ENCODE measurements at regions not wholly inside any gene's neighbourhood (a gene's known extent, or its start where the extent isn't known, plus 50 kb on each side); places are given as distances from the start of the nearest gene placed in this dataset.

- Mint-ChIP-seq H3K4me1 (peaks cover 6% of the 10 kb centered on the region), H3K36me3 (no peaks in the 10 kb centered on the region), H3K9me3 (peaks cover 3% of the 10 kb centered on the region), H3K27ac (no peak overlapping the region), H3K4me3 (no peak overlapping the region), H3K27me3 (ENCODE audit: insufficient read depth, low read depth) (peaks cover 3% of the 10 kb centered on the region)
- Histone ChIP-seq H3K4me3 (no peak overlapping the region), H3K27me3 (no peaks in the 10 kb centered on the region), H3F3A (ENCODE audit: low read depth) (no peaks in the 10 kb centered on the region), H3K9ac (no peak overlapping the region), H3K4me1 (no peaks in the 10 kb centered on the region), H2AFZ (replicated peaks) (no peak overlapping the region), H3K79me2 (ENCODE audit: low read depth) (no peaks in the 10 kb centered on the region), H3K4me2 (no peak overlapping the region), H3K27ac (no peak overlapping the region), H3K36me3 (no peaks in the 10 kb centered on the region), H3K9me3 (ENCODE audit: low read depth) (no peaks in the 10 kb centered on the region), H4K20me1 (ENCODE audit: low read depth) (no peaks in the 10 kb centered on the region)
- DNase-seq (ENCODE audit: low spot score) = no peak
- TF ChIP-seq EZH2phosphoT487 (IDR thresholded peaks at IDR 0.05) (no peak), CTCF (IDR thresholded peaks at IDR 0.05) (no peak), EZH2 (IDR thresholded peaks at IDR 0.05) (no peak)
Measured at GRCh38 chr5:87102841-87103240, 164.8 kb upstream of the RASA1 start.

GRCh38 chr5:87103616-87104287, 163.9 kb upstream of the RASA1 start:
- H3K9ac ChIP-seq = no peak overlapping the region
- peaks cover 6% of the 10 kb centered on the region for H3K4me1 Mint-ChIP-seq
- peaks cover 3% of the 10 kb centered on the region for H3K9me3 Mint-ChIP-seq

GRCh38 chr5:87105577-87105976, 162.1 kb upstream of the RASA1 start:
- Histone ChIP-seq H3K4me3 (no peak overlapping the region), H3K79me2 (ENCODE audit: low read depth) (no peaks in the 10 kb centered on the region), H3K9me3 (ENCODE audit: low read depth) (no peaks in the 10 kb centered on the region), H3K9ac (no peak overlapping the region), H4K20me1 (ENCODE audit: low read depth) (no peaks in the 10 kb centered on the region), H2AFZ (replicated peaks) (no peak overlapping the region), H3K27ac (no peak overlapping the region), H3K4me2 (no peak overlapping the region), H3K27me3 (no peaks in the 10 kb centered on the region), H3K4me1 (no peaks in the 10 kb centered on the region), H3F3A (ENCODE audit: low read depth) (no peaks in the 10 kb centered on the region), H3K36me3 (no peaks in the 10 kb centered on the region)
- H3K36me3 Mint-ChIP-seq = no peaks in the 10 kb centered on the region
- no peaks in the 10 kb centered on the region for H3K4me1 Mint-ChIP-seq
- DNase-seq (ENCODE audit: low spot score) = no peak
- TF ChIP-seq EZH2 (IDR thresholded peaks at IDR 0.05) = no peak
- no peak for TF ChIP-seq EZH2phosphoT487 (IDR thresholded peaks at IDR 0.05)
- TF ChIP-seq CTCF (IDR thresholded peaks at IDR 0.05) = no peak
- H3K27ac Mint-ChIP-seq = no peak overlapping the region
- peaks cover 3% of the 10 kb centered on the region for H3K27me3 Mint-ChIP-seq (ENCODE audit: insufficient read depth, low read depth)
- H3K4me3 Mint-ChIP-seq = no peak overlapping the region
- H3K9me3 Mint-ChIP-seq = peaks cover 3% of the 10 kb centered on the region

More at GRCh38 chr5:87103616-87104287, 163.9 kb upstream of the RASA1 start:
- H3K27ac ChIP-seq = no peak overlapping the region
- Mint-ChIP-seq H3K4me3 (no peak overlapping the region), H3K27ac (no peak overlapping the region), H3K36me3 (no peaks in the 10 kb centered on the region), H3K27me3 (ENCODE audit: insufficient read depth, low read depth) (peaks cover 3% of the 10 kb centered on the region)
- no peaks in the 10 kb centered on the region for H3K4me1 ChIP-seq
- H2AFZ ChIP-seq (replicated peaks) = no peak overlapping the region
- DNase-seq (ENCODE audit: low spot score) = no peak
- no peaks in the 10 kb centered on the region for H3K27me3 ChIP-seq
- no peak overlapping the region for H3K4me2 ChIP-seq
- H3F3A ChIP-seq (ENCODE audit: low read depth) = no peaks in the 10 kb centered on the region
- TF ChIP-seq EZH2 (IDR thresholded peaks at IDR 0.05) = no peak
- no peak for TF ChIP-seq EZH2phosphoT487 (IDR thresholded peaks at IDR 0.05)
- no peak for TF ChIP-seq CTCF (IDR thresholded peaks at IDR 0.05)
- H3K36me3 ChIP-seq = no peaks in the 10 kb centered on the region
- H4K20me1 ChIP-seq (ENCODE audit: low read depth) = no peaks in the 10 kb centered on the region
- no peaks in the 10 kb centered on the region for H3K79me2 ChIP-seq (ENCODE audit: low read depth)
- H3K4me3 ChIP-seq = no peak overlapping the region
- H3K9me3 ChIP-seq (ENCODE audit: low read depth) = no peaks in the 10 kb centered on the region
